SHP77 treated with DMSO at 0.1 percent for 48 hours (cell line): ENCODE measurements at regions not wholly inside any gene's neighbourhood (a gene's known extent, or its start where the extent isn't known, plus 50 kb on each side); places are given as distances from the start of the nearest gene placed in this dataset.
"Not testable (repeated sequence)": the region's sequence is repeated elsewhere in the genome, so short reads cannot be mapped to it uniquely, and the experiment has no call there.

ENCODE experiments used
- DNase-seq: peaks from one replicate; lab custom pipeline; 2025; lab: John Stamatoyannopoulos, UW

GRCh38 chr2:31813016-31813415 is 197.8 kb downstream of the MEMO1 start:
- no peak for DNase-seq

GRCh38 chr2:31812051-31812798 is 198.6 kb downstream of the MEMO1 start:
- no peak for DNase-seq

- DNase-seq: no peak
Measured at GRCh38 chr2:31811482-31811881, 199.3 kb downstream of the MEMO1 start.

GRCh38 chr2:31810200-31810917 is 200.4 kb downstream of the MEMO1 start:
- no peak for DNase-seq

- DNase-seq: no peak
Measured at GRCh38 chr2:31805688-31806087, 205.1 kb downstream of the MEMO1 start.

- not testable (repeated sequence) for DNase-seq
Measured at GRCh38 chr2:31803481-31804153, 207.2 kb downstream of the MEMO1 start.

GRCh38 chr2:31802711-31803110 is 208.1 kb downstream of the MEMO1 start:
- DNase-seq: no peak

- DNase-seq: not testable (repeated sequence)
Measured at GRCh38 chr2:31799282-31799681, 211.5 kb downstream of the MEMO1 start.

GRCh38 chr2:31788273-31788672 is 207.5 kb upstream of the SRD5A2 start:
- DNase-seq: no peak

GRCh38 chr2:31785876-31786275 is 205.1 kb upstream of the SRD5A2 start:
- no peak for DNase-seq

GRCh38 chr2:31784868-31785267 is 204.1 kb upstream of the SRD5A2 start:
- DNase-seq: no peak

- not testable (repeated sequence) for DNase-seq
Measured at GRCh38 chr2:31783446-31784091, 202.8 kb upstream of the SRD5A2 start.

GRCh38 chr2:31778153-31778552 is 197.4 kb upstream of the SRD5A2 start:
- DNase-seq: no peak

- DNase-seq: no peak
Measured at GRCh38 chr2:31770741-31771140, 190.0 kb upstream of the SRD5A2 start.

GRCh38 chr2:31765078-31765945 is 184.6 kb upstream of the SRD5A2 start:
- no peak for DNase-seq

- no peak for DNase-seq
Measured at GRCh38 chr2:31764169-31764568, 183.4 kb upstream of the SRD5A2 start.

- no peak for DNase-seq
Measured at GRCh38 chr2:31762085-31762484, 181.3 kb upstream of the SRD5A2 start.

GRCh38 chr2:31757351-31757750 is 176.6 kb upstream of the SRD5A2 start:
- not testable (repeated sequence) for DNase-seq

GRCh38 chr2:31748746-31749145 is 168.0 kb upstream of the SRD5A2 start:
- not testable (repeated sequence) for DNase-seq

GRCh38 chr2:31748041-31748440 is 167.3 kb upstream of the SRD5A2 start:
- DNase-seq: no peak

- DNase-seq: no peak
Measured at GRCh38 chr2:31739161-31739560, 158.4 kb upstream of the SRD5A2 start.
